ENCODE measurements at regions not wholly inside any gene's neighbourhood (a gene's known extent, or its start where the extent isn't known, plus 50 kb on each side); places are given as distances from the start of the nearest gene placed in this dataset.

GRCh38 chrX:54695816-54696487 is 102.1 kb downstream of the ITIH6 start:
- Histone ChIP-seq H3K9ac (ENCODE audit: low read depth in 2 of 2, low read length in 2 of 2) (no peak overlapping the region), H3K9me3 (no peaks in the 10 kb centered on the region), H3K27me3 (no peaks in the 10 kb centered on the region), H3K27ac (no peak overlapping the region), H3K4me1 (no peaks in the 10 kb centered on the region), H3K36me3 (no peaks in the 10 kb centered on the region), H3K4me3 (no peak overlapping the region)
- DNase-seq, result no peak
- intact Hi-C loops (cut with DNase I), result no loop called here
- TF ChIP-seq, protein P1, sequence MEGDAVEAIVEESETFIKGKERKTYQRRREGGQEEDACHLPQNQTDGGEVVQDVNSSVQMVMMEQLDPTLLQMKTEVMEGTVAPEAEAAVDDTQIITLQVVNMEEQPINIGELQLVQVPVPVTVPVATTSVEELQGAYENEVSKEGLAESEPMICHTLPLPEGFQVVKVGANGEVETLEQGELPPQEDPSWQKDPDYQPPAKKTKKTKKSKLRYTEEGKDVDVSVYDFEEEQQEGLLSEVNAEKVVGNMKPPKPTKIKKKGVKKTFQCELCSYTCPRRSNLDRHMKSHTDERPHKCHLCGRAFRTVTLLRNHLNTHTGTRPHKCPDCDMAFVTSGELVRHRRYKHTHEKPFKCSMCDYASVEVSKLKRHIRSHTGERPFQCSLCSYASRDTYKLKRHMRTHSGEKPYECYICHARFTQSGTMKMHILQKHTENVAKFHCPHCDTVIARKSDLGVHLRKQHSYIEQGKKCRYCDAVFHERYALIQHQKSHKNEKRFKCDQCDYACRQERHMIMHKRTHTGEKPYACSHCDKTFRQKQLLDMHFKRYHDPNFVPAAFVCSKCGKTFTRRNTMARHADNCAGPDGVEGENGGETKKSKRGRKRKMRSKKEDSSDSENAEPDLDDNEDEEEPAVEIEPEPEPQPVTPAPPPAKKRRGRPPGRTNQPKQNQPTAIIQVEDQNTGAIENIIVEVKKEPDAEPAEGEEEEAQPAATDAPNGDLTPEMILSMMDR (IDR thresholded peaks at IDR 0.05), result no peak
